Suprapubic skin (tissue), 4 donors: ENCODE measurements at regions not wholly inside any gene's neighbourhood (a gene's known extent, or its start where the extent isn't known, plus 50 kb on each side); places are given as distances from the start of the nearest gene placed in this dataset.

ENCODE experiments used
- DNase-seq, 2 donors: peaks; one replicate each; pipeline ENCODE4 v3.0.0-alpha.2; 2019; ENCODE audit warnings: low spot score in 2 of 2
- H3K27ac ChIP-seq: fragments of 200-600 bp; sonication (generic); one replicate; pipeline ENCODE4 v1.5.1; 2019
- H3K27me3 ChIP-seq: fragments of 200-600 bp; sonication (generic); one replicate; pipeline ENCODE4 v1.5.1; 2019
- H3K36me3 ChIP-seq: fragments of 200-600 bp; sonication (generic); one replicate; pipeline ENCODE4 v1.5.1; 2019
- H3K4me1 ChIP-seq: fragments of 200-600 bp; sonication (generic); one replicate; pipeline ENCODE4 v1.5.1; 2019
- H3K4me3 ChIP-seq: fragments of 200-600 bp; sonication (generic); one replicate; pipeline ENCODE4 v1.5.1; 2019; ENCODE audit warnings: mild to moderate bottlenecking
- H3K9me3 ChIP-seq: fragments of 200-600 bp; sonication (generic); one replicate; pipeline ENCODE4 v1.5.1; 2019
- EP300 ChIP-seq: sonication (generic); formaldehyde crosslinking; IDR thresholded peaks from one replicate; pipeline ENCODE4 v1.6.1; 2017; ENCODE audit warnings: antibody characterized with exemption
- POLR2A ChIP-seq, 2 donors: fragments of 450-650 bp; IDR thresholded peaks; one replicate each; pipeline ENCODE4 v1.6.1; 2017; ENCODE audit warnings: antibody characterized with exemption in 2 of 2, mild to moderate bottlenecking in 2 of 2, moderate library complexity in 2 of 2
- POLR2AphosphoS5 ChIP-seq, 3 donors: sonication (generic); formaldehyde crosslinking; IDR thresholded peaks; one replicate each; pipeline ENCODE4 v1.6.1; 2017; ENCODE audit warnings: antibody characterized with exemption in 3 of 3
- WGBS: methylation state at CpG from one replicate; pipeline ENCODE4 v1.1.5; 2018; 5-methylcytosine and 5-hydroxymethylcytosine counted together
- TF ChIP-seq, protein P1 (sequence below), 2 donors: fragments of 200-600 bp in 1 of 2; fragments of 450-650 bp in 1 of 2; sonication (generic) in 1 of 2; IDR thresholded peaks; one replicate each; pipeline ENCODE4 v1.5.1; 2016 to 2019; ENCODE audit warnings: antibody characterized with exemption in 2 of 2, mild to moderate bottlenecking in 1 of 2, moderate library complexity in 1 of 2

DNA sequence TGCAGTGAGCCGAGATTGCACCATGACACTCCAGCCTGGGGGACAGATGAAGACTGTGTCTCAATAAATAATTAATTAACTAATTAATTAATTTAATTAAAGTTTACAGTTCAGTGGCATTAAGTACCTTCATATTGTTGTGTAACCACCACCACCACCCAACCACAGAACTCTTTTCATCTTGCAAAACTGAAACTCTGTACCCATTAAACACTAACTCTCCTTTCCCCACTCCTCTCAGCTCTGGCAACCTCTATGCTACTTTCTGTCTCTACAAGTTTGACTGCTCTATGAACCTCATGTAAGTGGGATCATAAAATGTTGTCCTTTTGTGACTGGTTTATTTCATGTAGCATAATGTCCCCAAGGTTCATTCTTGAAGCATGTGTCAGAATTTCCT is 259.3 kb upstream of the MDFIC2 start:
- H3K27me3 ChIP-seq: no peaks in the 10 kb centered on the region
- no peak overlapping the region for H3K27ac ChIP-seq
- TF ChIP-seq POLR2AphosphoS5 (IDR thresholded peaks at IDR 0.05) (no peak), POLR2A (IDR thresholded peaks at IDR 0.05) (no peak), EP300 (no peak)
- TF ChIP-seq, protein P1, sequence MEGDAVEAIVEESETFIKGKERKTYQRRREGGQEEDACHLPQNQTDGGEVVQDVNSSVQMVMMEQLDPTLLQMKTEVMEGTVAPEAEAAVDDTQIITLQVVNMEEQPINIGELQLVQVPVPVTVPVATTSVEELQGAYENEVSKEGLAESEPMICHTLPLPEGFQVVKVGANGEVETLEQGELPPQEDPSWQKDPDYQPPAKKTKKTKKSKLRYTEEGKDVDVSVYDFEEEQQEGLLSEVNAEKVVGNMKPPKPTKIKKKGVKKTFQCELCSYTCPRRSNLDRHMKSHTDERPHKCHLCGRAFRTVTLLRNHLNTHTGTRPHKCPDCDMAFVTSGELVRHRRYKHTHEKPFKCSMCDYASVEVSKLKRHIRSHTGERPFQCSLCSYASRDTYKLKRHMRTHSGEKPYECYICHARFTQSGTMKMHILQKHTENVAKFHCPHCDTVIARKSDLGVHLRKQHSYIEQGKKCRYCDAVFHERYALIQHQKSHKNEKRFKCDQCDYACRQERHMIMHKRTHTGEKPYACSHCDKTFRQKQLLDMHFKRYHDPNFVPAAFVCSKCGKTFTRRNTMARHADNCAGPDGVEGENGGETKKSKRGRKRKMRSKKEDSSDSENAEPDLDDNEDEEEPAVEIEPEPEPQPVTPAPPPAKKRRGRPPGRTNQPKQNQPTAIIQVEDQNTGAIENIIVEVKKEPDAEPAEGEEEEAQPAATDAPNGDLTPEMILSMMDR (IDR thresholded peaks at IDR 0.05): no peak
- H3K4me1 ChIP-seq: no peaks in the 10 kb centered on the region
- H3K4me3 ChIP-seq: no peak overlapping the region
- no peaks in the 10 kb centered on the region for H3K36me3 ChIP-seq
- no peaks in the 10 kb centered on the region for H3K9me3 ChIP-seq
- WGBS: 57% methylated on average over 1 of the region's 1 CpG
- no peak for DNase-seq

DNA sequence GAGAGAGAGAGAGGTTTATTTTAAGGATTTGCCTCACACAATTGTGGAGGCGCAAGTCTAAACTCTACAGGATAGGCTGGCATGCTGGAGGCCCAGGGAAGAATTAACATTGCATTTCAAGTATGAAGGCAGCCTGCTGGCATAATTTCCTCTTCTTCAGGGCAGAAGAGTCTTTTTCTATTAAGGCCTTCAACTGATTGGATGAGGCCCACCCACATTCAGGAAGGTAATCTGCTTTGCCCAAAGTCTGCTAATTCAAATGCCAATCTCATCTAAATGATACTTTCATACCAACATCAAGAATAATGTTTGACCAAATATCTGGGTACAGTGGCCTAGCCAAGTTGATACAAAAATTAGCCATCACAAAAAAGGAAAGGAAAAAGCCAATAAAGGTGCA is 258.1 kb upstream of the MDFIC2 start:
- no peaks in the 10 kb centered on the region for H3K9me3 ChIP-seq
- no peaks in the 10 kb centered on the region for H3K36me3 ChIP-seq
- H3K4me1 ChIP-seq: no peaks in the 10 kb centered on the region
- no peaks in the 10 kb centered on the region for H3K27me3 ChIP-seq
- no peak overlapping the region for H3K4me3 ChIP-seq
- DNase-seq: no peak
- no peak for TF ChIP-seq EP300
- TF ChIP-seq POLR2AphosphoS5 (IDR thresholded peaks at IDR 0.05): no peak
- TF ChIP-seq, protein P1 (IDR thresholded peaks at IDR 0.05): no peak
- TF ChIP-seq POLR2A (IDR thresholded peaks at IDR 0.05): no peak
- WGBS: 96% methylated on average over 1 of the region's 1 CpG
- no peak overlapping the region for H3K27ac ChIP-seq

DNA sequence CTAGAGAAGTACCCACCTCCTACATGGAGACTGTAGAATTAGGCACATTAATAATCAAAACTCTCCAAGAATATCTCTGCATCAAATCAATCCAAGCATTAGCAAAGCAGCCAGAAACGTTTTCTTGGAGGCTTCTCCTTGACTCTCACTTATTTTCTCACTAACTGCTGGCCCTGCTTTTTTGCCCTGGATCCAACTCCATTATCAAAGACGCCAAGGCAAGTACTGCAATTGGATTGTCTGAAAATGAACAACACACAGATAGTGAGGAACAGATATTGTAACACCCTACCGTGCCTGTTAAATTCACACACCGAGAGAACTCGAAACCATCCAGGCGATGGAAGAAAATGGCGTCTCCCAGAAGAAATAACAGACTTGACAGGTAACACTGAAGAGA is 256.2 kb upstream of the MDFIC2 start:
- peaks cover 7% of the 10 kb centered on the region for H3K4me1 ChIP-seq
- no peak overlapping the region for H3K27ac ChIP-seq
- H3K27me3 ChIP-seq: no peaks in the 10 kb centered on the region
- TF ChIP-seq EP300 (no peak), POLR2AphosphoS5 (IDR thresholded peaks at IDR 0.05) (no peak), POLR2A (IDR thresholded peaks at IDR 0.05) (no peak)
- TF ChIP-seq, protein P1 (IDR thresholded peaks at IDR 0.05): no peak
- WGBS: 55% methylated on average over 7 of the region's 7 CpGs
- no peaks in the 10 kb centered on the region for H3K9me3 ChIP-seq
- H3K4me3 ChIP-seq: no peak overlapping the region
- no peaks in the 10 kb centered on the region for H3K36me3 ChIP-seq
- no peak for DNase-seq

DNA sequence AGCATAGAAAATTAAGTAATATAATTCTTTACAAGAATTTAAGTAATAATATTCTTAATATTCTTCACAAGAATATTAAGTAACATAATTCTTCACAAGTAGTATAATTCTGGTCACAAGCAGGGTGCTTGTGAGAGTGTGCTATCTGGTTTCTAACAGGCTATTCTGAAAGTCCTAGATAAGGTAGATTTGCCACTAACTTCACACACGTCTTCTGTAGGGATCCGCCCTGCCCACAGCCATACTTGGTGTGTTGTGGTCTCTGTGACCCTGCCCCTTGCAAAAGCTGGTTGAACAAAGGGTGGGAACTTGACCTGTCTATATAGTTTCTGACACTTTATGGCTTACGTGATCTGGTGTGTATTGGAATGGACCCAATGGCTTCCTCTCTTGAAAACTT is 253.4 kb upstream of the MDFIC2 start:
- H3K9me3 ChIP-seq: no peaks in the 10 kb centered on the region

DNA sequence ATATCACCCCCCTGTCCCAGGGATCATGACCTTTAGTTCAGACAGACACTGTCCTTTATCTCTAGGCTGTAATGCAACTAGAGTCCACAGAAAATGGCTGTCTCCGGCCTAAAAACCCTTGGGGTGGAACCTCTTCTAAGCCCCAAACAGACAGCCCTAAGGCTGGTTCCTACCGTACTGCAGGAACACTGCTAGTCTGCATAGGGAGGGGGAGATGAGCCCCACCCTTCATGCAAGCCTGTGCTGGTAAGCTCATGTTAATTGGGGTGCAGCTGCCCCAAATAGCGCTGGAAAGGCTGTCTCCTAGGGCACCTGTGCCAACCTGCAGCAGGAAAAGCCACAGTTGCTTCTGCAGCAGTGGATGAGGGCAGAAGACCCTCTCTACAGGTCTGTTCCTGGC is 252.1 kb upstream of the MDFIC2 start:
- DNase-seq: no peak
- Histone ChIP-seq H3K9me3 (no peaks in the 10 kb centered on the region), H3K27ac (no peak overlapping the region), H3K36me3 (no peaks in the 10 kb centered on the region), H3K27me3 (no peaks in the 10 kb centered on the region), H3K4me3 (no peak overlapping the region), H3K4me1 (peaks cover 7% of the 10 kb centered on the region)
- no CpG with 5 or more reads among the region's 3 CpGs for WGBS
- TF ChIP-seq POLR2A (IDR thresholded peaks at IDR 0.05): no peak
- TF ChIP-seq, protein P1 (IDR thresholded peaks at IDR 0.05): no peak
- no peak for TF ChIP-seq POLR2AphosphoS5 (IDR thresholded peaks at IDR 0.05)
- no peak for TF ChIP-seq EP300

More for the DNA sequence above, 253.4 kb upstream of the MDFIC2 start:
- Histone ChIP-seq H3K4me3 (no peak overlapping the region), H3K36me3 (no peaks in the 10 kb centered on the region), H3K27ac (no peak overlapping the region), H3K27me3 (no peaks in the 10 kb centered on the region), H3K4me1 (peaks cover 7% of the 10 kb centered on the region)
- TF ChIP-seq, protein P1 (IDR thresholded peaks at IDR 0.05): no peak
- TF ChIP-seq POLR2AphosphoS5 (IDR thresholded peaks at IDR 0.05): no peak
- TF ChIP-seq POLR2A (IDR thresholded peaks at IDR 0.05): no peak
- no peak for TF ChIP-seq EP300
- no peak for DNase-seq
- WGBS: 86% methylated on average over 3 of the region's 3 CpGs
